ENCODE measurements at regions not wholly inside any gene's neighbourhood (a gene's known extent, or its start where the extent isn't known, plus 50 kb on each side); places are given as distances from the start of the nearest gene placed in this dataset.
A peak's percentile ranks its signal among the peaks of the same experiment; 100 is the strongest.

- peaks cover 2% of the 10 kb centered on the region for H3K36me3 Mint-ChIP-seq (ENCODE audit: low read depth)
- H3K4me3 Mint-ChIP-seq = no peak overlapping the region
- no peaks in the 10 kb centered on the region for H3K27me3 Mint-ChIP-seq
- peaks cover 11% of the 10 kb centered on the region for H3K4me1 Mint-ChIP-seq
- H3K27ac Mint-ChIP-seq = no peak overlapping the region
- ATAC-seq = no peak
- DNase-seq = no peak
- H3K9me3 ChIP-seq (ENCODE audit: control insufficient read depth, low read length, poor library complexity, severe bottlenecking) = no peaks in the 10 kb centered on the region
Observed at GRCh38 chr12:11946161-11946560, 124.6 kb upstream of the BCL2L14 start.

- ATAC-seq (no peak), DNase-seq (no peak)
- Mint-ChIP-seq H3K4me3 (no peak overlapping the region), H3K27me3 (no peaks in the 10 kb centered on the region), H3K27ac (peak overlapping the region; percentile 73), H3K4me1 (peaks cover 11% of the 10 kb centered on the region), H3K36me3 (ENCODE audit: low read depth) (peaks cover 2% of the 10 kb centered on the region)
- no peaks in the 10 kb centered on the region for H3K9me3 ChIP-seq (ENCODE audit: control insufficient read depth, low read length, poor library complexity, severe bottlenecking)
Observed at GRCh38 chr12:11947213-11947612, 123.5 kb upstream of the BCL2L14 start.

GRCh38 chr12:11949738-11950411, 120.9 kb upstream of the BCL2L14 start:
- H3K4me3 Mint-ChIP-seq = no peak overlapping the region
- DNase-seq = no peak
- ATAC-seq = no peak
- H3K27ac Mint-ChIP-seq = peak overlapping the region; percentile 29
- H3K27me3 Mint-ChIP-seq = no peaks in the 10 kb centered on the region
- no peaks in the 10 kb centered on the region for H3K9me3 ChIP-seq (ENCODE audit: control insufficient read depth, low read length, poor library complexity, severe bottlenecking)
- H3K4me1 Mint-ChIP-seq = peaks cover 22% of the 10 kb centered on the region
- peaks cover 2% of the 10 kb centered on the region for H3K36me3 Mint-ChIP-seq (ENCODE audit: low read depth)

- H3K9me3 ChIP-seq (ENCODE audit: control insufficient read depth, low read length, poor library complexity, severe bottlenecking) = no peaks in the 10 kb centered on the region
- Mint-ChIP-seq H3K27ac (no peak overlapping the region), H3K4me1 (peaks cover 22% of the 10 kb centered on the region), H3K4me3 (no peak overlapping the region), H3K27me3 (no peaks in the 10 kb centered on the region), H3K36me3 (ENCODE audit: low read depth) (no peaks in the 10 kb centered on the region)
- ATAC-seq (no peak), DNase-seq (no peak)
Observed at GRCh38 chr12:11951209-11951608, 119.5 kb upstream of the BCL2L14 start.

GRCh38 chr12:11953523-11953922, 117.2 kb upstream of the BCL2L14 start:
- H3K27ac Mint-ChIP-seq = no peak overlapping the region
- no peaks in the 10 kb centered on the region for H3K9me3 ChIP-seq (ENCODE audit: control insufficient read depth, low read length, poor library complexity, severe bottlenecking)
- H3K4me1 Mint-ChIP-seq = peaks cover 27% of the 10 kb centered on the region
- no peaks in the 10 kb centered on the region for H3K36me3 Mint-ChIP-seq (ENCODE audit: low read depth)
- ATAC-seq (no peak), DNase-seq (no peak)
- no peak overlapping the region for H3K4me3 Mint-ChIP-seq
- H3K27me3 Mint-ChIP-seq = no peaks in the 10 kb centered on the region

- ATAC-seq (no peak), DNase-seq (no peak)
- Mint-ChIP-seq H3K4me1 (peaks cover 29% of the 10 kb centered on the region), H3K27ac (no peak overlapping the region), H3K27me3 (no peaks in the 10 kb centered on the region), H3K36me3 (ENCODE audit: low read depth) (no peaks in the 10 kb centered on the region), H3K4me3 (no peak overlapping the region)
- no peaks in the 10 kb centered on the region for H3K9me3 ChIP-seq (ENCODE audit: control insufficient read depth, low read length, poor library complexity, severe bottlenecking)
Observed at GRCh38 chr12:11954181-11954580, 116.6 kb upstream of the BCL2L14 start.

GRCh38 chr12:11958221-11959091, 112.3 kb upstream of the BCL2L14 start:
- H3K27ac Mint-ChIP-seq = peak overlapping the region; percentile 75
- no peaks in the 10 kb centered on the region for H3K9me3 ChIP-seq (ENCODE audit: control insufficient read depth, low read length, poor library complexity, severe bottlenecking)
- H3K4me1 Mint-ChIP-seq = peaks cover 27% of the 10 kb centered on the region
- ATAC-seq (peak; percentile 62), DNase-seq (no peak)
- H3K4me3 Mint-ChIP-seq = no peak overlapping the region
- H3K27me3 Mint-ChIP-seq = no peaks in the 10 kb centered on the region
- H3K36me3 Mint-ChIP-seq (ENCODE audit: low read depth) = no peaks in the 10 kb centered on the region

- ATAC-seq (no peak), DNase-seq (no peak)
- no peaks in the 10 kb centered on the region for H3K27me3 Mint-ChIP-seq
- peak overlapping the region; percentile 75 for H3K27ac Mint-ChIP-seq
- no peaks in the 10 kb centered on the region for H3K9me3 ChIP-seq (ENCODE audit: control insufficient read depth, low read length, poor library complexity, severe bottlenecking)
- H3K4me3 Mint-ChIP-seq = no peak overlapping the region
- H3K36me3 Mint-ChIP-seq (ENCODE audit: low read depth) = no peaks in the 10 kb centered on the region
- H3K4me1 Mint-ChIP-seq = peaks cover 22% of the 10 kb centered on the region
Observed at GRCh38 chr12:11959117-11959823, 111.5 kb upstream of the BCL2L14 start.

- no peaks in the 10 kb centered on the region for H3K27me3 Mint-ChIP-seq
- no peak for ATAC-seq
- no peak overlapping the region for H3K4me3 Mint-ChIP-seq
- no peak for DNase-seq
- no peaks in the 10 kb centered on the region for H3K9me3 ChIP-seq (ENCODE audit: control insufficient read depth, low read length, poor library complexity, severe bottlenecking)
- H3K27ac Mint-ChIP-seq = no peak overlapping the region
- H3K4me1 Mint-ChIP-seq = peaks cover 15% of the 10 kb centered on the region
- H3K36me3 Mint-ChIP-seq (ENCODE audit: low read depth) = no peaks in the 10 kb centered on the region
Observed at GRCh38 chr12:11960646-11961045, 110.1 kb upstream of the BCL2L14 start.

- no peaks in the 10 kb centered on the region for H3K27me3 Mint-ChIP-seq
- H3K4me3 Mint-ChIP-seq = no peak overlapping the region
- no peaks in the 10 kb centered on the region for H3K36me3 Mint-ChIP-seq (ENCODE audit: low read depth)
- H3K27ac Mint-ChIP-seq = no peak overlapping the region
- H3K4me1 Mint-ChIP-seq = peaks cover 15% of the 10 kb centered on the region
- DNase-seq = no peak
- no peak for ATAC-seq
- no peaks in the 10 kb centered on the region for H3K9me3 ChIP-seq (ENCODE audit: control insufficient read depth, low read length, poor library complexity, severe bottlenecking)
Observed at GRCh38 chr12:11961686-11962085, 109.1 kb upstream of the BCL2L14 start.

GRCh38 chr12:11962860-11963259, 107.9 kb upstream of the BCL2L14 start:
- ATAC-seq (no peak), DNase-seq (no peak)
- Mint-ChIP-seq H3K4me1 (peaks cover 19% of the 10 kb centered on the region), H3K36me3 (ENCODE audit: low read depth) (no peaks in the 10 kb centered on the region), H3K27me3 (no peaks in the 10 kb centered on the region), H3K4me3 (no peak overlapping the region), H3K27ac (no peak overlapping the region)
- no peaks in the 10 kb centered on the region for H3K9me3 ChIP-seq (ENCODE audit: control insufficient read depth, low read length, poor library complexity, severe bottlenecking)

- H3K4me3 Mint-ChIP-seq = no peak overlapping the region
- ATAC-seq = no peak
- no peaks in the 10 kb centered on the region for H3K36me3 Mint-ChIP-seq (ENCODE audit: low read depth)
- no peaks in the 10 kb centered on the region for H3K9me3 ChIP-seq (ENCODE audit: control insufficient read depth, low read length, poor library complexity, severe bottlenecking)
- peaks cover 11% of the 10 kb centered on the region for H3K4me1 Mint-ChIP-seq
- DNase-seq = no peak
- H3K27ac Mint-ChIP-seq = no peak overlapping the region
- H3K27me3 Mint-ChIP-seq = no peaks in the 10 kb centered on the region
Observed at GRCh38 chr12:11963841-11964471, 106.8 kb upstream of the BCL2L14 start.

Measured in T-helper 17 cell (primary cell).